Spleen (tissue), 11 donors: ENCODE measurements at regions not wholly inside any gene's neighbourhood (a gene's known extent, or its start where the extent isn't known, plus 50 kb on each side); places are given as distances from the start of the nearest gene placed in this dataset.

Experiments used
- DNase-seq: peaks from one replicate; pipeline ENCODE4 v3.0.0-alpha.2; 2020
- H3K27ac ChIP-seq, 8 donors: fragments of 200-600 bp; sonication (generic) in 7 of 8; 1 replicate in 4 of 8; 2 replicates in 4 of 8; pipeline versions ENCODE4 v1.5.0 to v1.8.0; 2016 to 2021; ENCODE audit warnings: inconsistent platforms in 4 of 8, mild to moderate bottlenecking in 4 of 8, moderate library complexity in 1 of 8
- H3K27me3 ChIP-seq, 7 donors: fragments of 200-600 bp; sonication (generic) in 6 of 7; replicated peaks in 1 of 7; 1 replicate in 4 of 7; 2 replicates in 3 of 7; pipeline versions ENCODE4 v1.5.0 to v1.8.0; 2016 to 2021; ENCODE audit warnings: inconsistent platforms in 3 of 7, mild to moderate bottlenecking in 1 of 7
- H3K36me3 ChIP-seq, 6 donors: fragments of 200-600 bp; sonication (generic) in 5 of 6; 1 replicate in 4 of 6; 2 replicates in 2 of 6; pipeline versions ENCODE4 v1.5.0 to v1.8.0; 2016 to 2021; ENCODE audit warnings: inconsistent platforms in 2 of 6
- H3K4me1 ChIP-seq, 6 donors: fragments of 200-600 bp; sonication (generic) in 5 of 6; 1 replicate in 3 of 6; 2 replicates in 3 of 6; pipeline versions ENCODE4 v1.5.0 to v1.8.0; 2016 to 2021; ENCODE audit warnings: inconsistent platforms in 3 of 6
- H3K4me3 ChIP-seq, 8 donors: fragments of 200-600 bp; sonication (generic) in 7 of 8; 1 replicate in 4 of 8; 2 replicates in 4 of 8; pipeline versions ENCODE4 v1.5.0 to v1.8.0; 2016 to 2021; ENCODE audit warnings: inconsistent platforms in 4 of 8, mild to moderate bottlenecking in 4 of 8, moderate library complexity in 2 of 8
- H3K9me3 ChIP-seq, 8 donors: fragments of 200-600 bp; sonication (generic) in 7 of 8; 1 replicate in 4 of 8; 2 replicates in 4 of 8; pipeline versions ENCODE4 v1.5.0 to v1.8.0; 2016 to 2021; ENCODE audit warnings: inconsistent platforms in 4 of 8
- CTCF ChIP-seq, 11 experiments: fragments of 200-600 bp in 7 of 11; fragments of 450-650 bp in 4 of 11; sonication (generic) in 4 of 11; IDR thresholded peaks in 8 of 11; conservative IDR thresholded peaks in 3 of 11; 1 replicate in 7 of 11; 2 replicates in 4 of 11; pipeline versions ENCODE4 v1.4.0 to v1.8.0; 2016 to 2021; ENCODE audit warnings: antibody characterized with exemption in 11 of 11, inconsistent platforms in 4 of 11, mild to moderate bottlenecking in 1 of 11
- POLR2A ChIP-seq, 3 donors: fragments of 450-650 bp; IDR thresholded peaks; one replicate each; pipeline ENCODE4 v1.5.1; 2017; ENCODE audit warnings: antibody characterized with exemption in 3 of 3, mild to moderate bottlenecking in 1 of 3
- POLR2AphosphoS5 ChIP-seq, 3 donors: sonication (generic); formaldehyde crosslinking; IDR thresholded peaks; one replicate each; pipeline ENCODE4 v1.5.1; 2017; ENCODE audit warnings: antibody characterized with exemption in 3 of 3
- WGBS, 5 donors: extraction: QIAGEN DNeasy Blood & Tissue Kit in 3 of 5; methylation state at CpG; one replicate each; pipeline versions ENCODE4 v1.1.5 to v1.1.7; 2013 to 2018; 5-methylcytosine and 5-hydroxymethylcytosine counted together
- intact Hi-C: fragments of 100-400 bp; cut with DNase I; formaldehyde crosslinking; loops from one replicate; pipeline ENCODE4 v1.15.0; 2023; ENCODE audit warnings: low total_unique reads
- donor health status: healthy with polysubstance abuse.
- donor health status: DM: no; HTN: no; CAD: no; lungs with moderate emphysema.
- donor health status: DM: no; HTN: no; CAD: no.
- donor health status: Bipolar disorder and iron deficiency.
- donor health status: healthy.
- donor health status: DM: no; HTN: no; CAD: no.
- donor health status: DM: yes; HTN: yes; CAD: no.

DNA sequence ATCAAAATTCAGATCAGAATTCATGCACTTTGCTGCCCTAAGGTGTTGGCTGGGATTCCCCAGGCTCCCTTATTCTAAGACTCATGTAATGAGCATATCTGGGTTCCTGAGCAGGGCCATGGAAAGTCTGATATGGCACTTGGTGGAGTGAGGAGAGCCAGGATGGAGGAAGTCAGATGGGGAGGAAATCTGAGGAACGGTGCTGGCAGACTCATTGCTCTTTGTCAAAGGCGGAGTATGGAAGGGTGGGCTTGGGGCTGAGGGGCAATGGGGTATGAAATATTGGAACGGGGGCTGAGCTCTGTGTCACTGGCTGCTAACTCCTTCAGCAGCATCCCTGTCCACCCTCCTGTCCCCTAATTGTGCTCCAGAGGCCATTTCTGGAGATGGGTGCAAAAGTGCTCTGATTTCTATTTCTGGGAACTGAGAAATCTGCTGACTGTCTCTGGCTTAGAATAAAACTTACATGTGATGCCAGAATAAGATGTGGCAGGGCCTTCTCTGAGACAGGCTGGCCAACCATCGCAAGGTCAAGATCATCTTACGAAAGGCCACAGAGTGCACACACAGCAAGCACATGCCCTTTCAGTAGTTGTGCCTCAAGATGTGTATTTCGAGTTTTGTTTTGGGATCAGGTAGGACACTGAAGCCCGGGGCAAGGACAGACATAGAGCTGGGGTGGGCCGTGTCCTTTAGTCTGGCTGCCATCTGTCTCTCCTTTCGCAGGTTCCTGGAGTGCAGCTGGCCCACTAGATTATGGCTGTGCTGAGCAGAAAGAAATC is 480.0 kb upstream of the HS6ST1 start:
- WGBS, 5 donors = 71 to 82% (median 80%) methylated on average over 9 of the region's 9 CpGs
- DNase-seq = no peak
- intact Hi-C loops = no loop called here
- Histone ChIP-seq H3K4me3 (no peak overlapping the region), H3K4me1 (no peaks in the 10 kb centered on the region), H3K36me3 (no peaks in the 10 kb centered on the region), H3K27ac (no peak overlapping the region), H3K9me3 (no peaks in the 10 kb centered on the region), H3K27me3 (no peaks in the 10 kb centered on the region)
- no peak for TF ChIP-seq POLR2AphosphoS5 (IDR thresholded peaks at IDR 0.05)
- no peak for TF ChIP-seq CTCF (IDR thresholded peaks at IDR 0.05 in 8 of 11, conservative IDR thresholded peaks at IDR 0.05 in 3 of 11)
- no peak for TF ChIP-seq POLR2A (IDR thresholded peaks at IDR 0.05)

DNA sequence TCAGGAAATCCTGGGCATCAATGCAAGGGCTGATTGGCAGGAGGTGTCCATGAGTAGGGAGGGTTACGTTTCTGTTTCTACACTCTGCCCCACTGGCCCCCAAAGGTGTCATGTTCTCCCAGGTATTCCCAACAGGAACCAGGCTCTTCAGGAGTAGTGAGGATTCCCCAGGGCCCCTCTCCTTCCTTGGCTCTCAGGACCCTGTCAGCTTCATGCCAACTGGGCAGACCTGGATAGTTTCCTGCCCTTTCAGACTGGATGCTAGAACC is 480.6 kb upstream of the HS6ST1 start:
- Histone ChIP-seq H3K4me3 (no peak overlapping the region), H3K4me1 (no peaks in the 10 kb centered on the region), H3K36me3 (no peaks in the 10 kb centered on the region), H3K27me3 (no peaks in the 10 kb centered on the region), H3K9me3 (no peaks in the 10 kb centered on the region), H3K27ac (no peak overlapping the region)
- DNase-seq = no peak
- no peak for TF ChIP-seq POLR2A (IDR thresholded peaks at IDR 0.05)
- TF ChIP-seq CTCF (IDR thresholded peaks at IDR 0.05 in 8 of 11, conservative IDR thresholded peaks at IDR 0.05 in 3 of 11) = no peak
- no peak for TF ChIP-seq POLR2AphosphoS5 (IDR thresholded peaks at IDR 0.05)
- 57 to 91% (median 69%) methylated on average over 1 of the region's 1 CpG for WGBS, 5 donors
- intact Hi-C loops = no loop called here

GRCh38 chr2:128799730-128800129 is 481.1 kb upstream of the HS6ST1 start:
- no peaks in the 10 kb centered on the region for H3K4me1 ChIP-seq
- WGBS, 5 donors = 76 to 97% (median 93%) methylated on average over 2 of the region's 2 CpGs
- no peak for TF ChIP-seq CTCF (IDR thresholded peaks at IDR 0.05 in 8 of 11, conservative IDR thresholded peaks at IDR 0.05 in 3 of 11)
- no peak for TF ChIP-seq POLR2AphosphoS5 (IDR thresholded peaks at IDR 0.05)
- no peak for TF ChIP-seq POLR2A (IDR thresholded peaks at IDR 0.05)
- no peaks in the 10 kb centered on the region for H3K9me3 ChIP-seq
- H3K4me3 ChIP-seq = no peak overlapping the region
- intact Hi-C loops = no loop called here
- no peaks in the 10 kb centered on the region for H3K27me3 ChIP-seq
- H3K27ac ChIP-seq = no peak overlapping the region
- no peaks in the 10 kb centered on the region for H3K36me3 ChIP-seq
- no peak for DNase-seq

DNA sequence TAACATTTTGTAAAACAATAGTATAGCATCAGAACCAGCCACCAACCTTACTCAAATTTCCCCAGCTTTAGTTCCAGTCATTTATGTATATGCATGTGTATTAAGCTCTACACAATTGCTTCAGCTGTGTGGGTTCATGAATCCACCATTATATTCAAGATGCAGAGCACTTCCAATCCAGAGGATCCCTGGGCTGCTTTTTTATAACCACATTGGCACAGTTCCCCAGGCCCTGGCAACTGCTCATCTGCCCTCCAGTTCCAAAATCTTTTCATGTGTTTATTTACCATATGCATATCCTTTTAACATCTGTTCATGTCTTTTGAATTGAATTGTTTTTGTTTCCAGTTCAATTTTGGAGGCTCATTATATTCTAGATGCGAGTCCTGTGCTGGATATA is 482.9 kb upstream of the HS6ST1 start:
- TF ChIP-seq POLR2A (IDR thresholded peaks at IDR 0.05) (no peak), POLR2AphosphoS5 (IDR thresholded peaks at IDR 0.05) (no peak), CTCF (IDR thresholded peaks at IDR 0.05 in 8 of 11, conservative IDR thresholded peaks at IDR 0.05 in 3 of 11) (no peak)
- DNase-seq = no peak
- H3K27me3 ChIP-seq = no peaks in the 10 kb centered on the region
- H3K36me3 ChIP-seq = no peaks in the 10 kb centered on the region
- intact Hi-C loops = no loop called here
- H3K27ac ChIP-seq = no peak overlapping the region
- no peaks in the 10 kb centered on the region for H3K9me3 ChIP-seq
- no peak overlapping the region for H3K4me3 ChIP-seq
- no peaks in the 10 kb centered on the region for H3K4me1 ChIP-seq
- 75 to 97% (median 80%) methylated on average over 1 of the region's 1 CpG for WGBS, 5 donors
